Uterus (tissue), 3 donors: ENCODE measurements at regions not wholly inside any gene's neighbourhood (a gene's known extent, or its start where the extent isn't known, plus 50 kb on each side); places are given as distances from the start of the nearest gene placed in this dataset.

ENCODE experiments used
- DNase-seq, 2 donors: peaks; one replicate each; pipeline ENCODE4 v3.0.0-alpha.2; 2019 to 2020
- H3K27ac ChIP-seq, 2 donors: fragments of 200-600 bp; sonication (generic); 1 replicate in 1 of 2; 2 replicates in 1 of 2; pipeline ENCODE4 v1.5.1; 2016 to 2018
- H3K27me3 ChIP-seq, 2 donors: fragments of 200-600 bp; sonication (generic); one replicate each; pipeline ENCODE4 v1.5.1; 2018 to 2019; ENCODE audit warnings: control low read depth in 1 of 2
- H3K36me3 ChIP-seq, 2 donors: fragments of 200-600 bp; sonication (generic); one replicate each; pipeline ENCODE4 v1.5.1; 2019; ENCODE audit warnings: control low read depth in 1 of 2
- H3K4me1 ChIP-seq, 2 donors: fragments of 200-600 bp; sonication (generic); one replicate each; pipeline ENCODE4 v1.5.1; 2018 to 2019; ENCODE audit warnings: control low read depth in 1 of 2
- H3K4me3 ChIP-seq, 2 donors: fragments of 200-600 bp; sonication (generic); 1 replicate in 1 of 2; 2 replicates in 1 of 2; pipeline ENCODE4 v1.5.1; 2018 to 2019; ENCODE audit warnings: mild to moderate bottlenecking in 1 of 2
- H3K9me3 ChIP-seq, 2 donors: fragments of 200-600 bp; sonication (generic); one replicate each; pipeline ENCODE4 v1.5.1; 2019; ENCODE audit warnings: control low read depth in 1 of 2
- CTCF ChIP-seq, 4 experiments: fragments of 200-600 bp in 2 of 4; fragments of 450-650 bp in 2 of 4; sonication (generic) in 2 of 4; IDR thresholded peaks; one replicate each; pipeline ENCODE4 v1.5.1; 2016 to 2019; ENCODE audit warnings: antibody characterized with exemption in 4 of 4, mild to moderate bottlenecking in 2 of 4, moderate library complexity in 1 of 4
- POLR2A ChIP-seq, 2 donors: fragments of 450-650 bp; IDR thresholded peaks; one replicate each; pipeline ENCODE4 v1.6.1; 2016; ENCODE audit warnings: antibody characterized with exemption in 2 of 2, mild to moderate bottlenecking in 1 of 2, moderate library complexity in 1 of 2
- intact Hi-C: fragments of 100-400 bp; cut with DNase I; formaldehyde crosslinking; loops from one replicate; pipeline ENCODE4 v1.15.1; 2023; ENCODE audit warnings: low total_unique reads
- donor health status: DM: yes; HTN: yes; CAD: no.

- H3K27me3 ChIP-seq, result no peaks in the 10 kb centered on the region
- no peak overlapping the region for H3K27ac ChIP-seq
- intact Hi-C loops, result no loop called here
- DNase-seq, result no peak
- TF ChIP-seq CTCF (IDR thresholded peaks at IDR 0.05) (no peak), POLR2A (IDR thresholded peaks at IDR 0.05) (no peak)
- H3K36me3 ChIP-seq, result no peaks in the 10 kb centered on the region
- H3K4me3 ChIP-seq, result no peak overlapping the region
- H3K9me3 ChIP-seq, result no peaks in the 10 kb centered on the region
- no peaks in the 10 kb centered on the region for H3K4me1 ChIP-seq
Observed at GRCh38 chr10:28952523-28952922, 275.2 kb downstream of the BAMBI start.

- no peak for TF ChIP-seq CTCF (IDR thresholded peaks at IDR 0.05)
- Histone ChIP-seq H3K27me3 (no peaks in the 10 kb centered on the region), H3K27ac (no peak overlapping the region), H3K9me3 (no peaks in the 10 kb centered on the region), H3K4me1 (no peaks in the 10 kb centered on the region), H3K4me3 (no peak overlapping the region), H3K36me3 (no peaks in the 10 kb centered on the region)
- no peak for DNase-seq
- intact Hi-C loops, result no loop called here
Observed at GRCh38 chr10:28954211-28954610, 276.9 kb downstream of the BAMBI start.

GRCh38 chr10:28958468-28958867 lies 281.1 kb downstream of the BAMBI start:
- Histone ChIP-seq H3K4me1 (no peaks in the 10 kb centered on the region), H3K36me3 (no peaks in the 10 kb centered on the region), H3K9me3 (no peaks in the 10 kb centered on the region), H3K27me3 (no peaks in the 10 kb centered on the region), H3K27ac (no peak overlapping the region), H3K4me3 (no peak overlapping the region)
- intact Hi-C loops, result no loop called here
- DNase-seq, result no peak
- TF ChIP-seq POLR2A (IDR thresholded peaks at IDR 0.05) (no peak), CTCF (IDR thresholded peaks at IDR 0.05) (no peak)

- no peaks in the 10 kb centered on the region for H3K27me3 ChIP-seq
- H3K27ac ChIP-seq, result no peak overlapping the region
- H3K9me3 ChIP-seq, result no peaks in the 10 kb centered on the region
- no peak overlapping the region for H3K4me3 ChIP-seq
- no peaks in the 10 kb centered on the region for H3K4me1 ChIP-seq
- intact Hi-C loops, result no loop called here
- TF ChIP-seq CTCF (IDR thresholded peaks at IDR 0.05), result no peak
- no peak for TF ChIP-seq POLR2A (IDR thresholded peaks at IDR 0.05)
- no peak for DNase-seq
- H3K36me3 ChIP-seq, result no peaks in the 10 kb centered on the region
Observed at GRCh38 chr10:28959850-28960501, 282.7 kb downstream of the BAMBI start.

GRCh38 chr10:28962768-28963167 lies 285.4 kb downstream of the BAMBI start:
- Histone ChIP-seq H3K9me3 (no peaks in the 10 kb centered on the region), H3K4me1 (no peaks in the 10 kb centered on the region), H3K27me3 (no peaks in the 10 kb centered on the region)

More at GRCh38 chr10:28962768-28963167, 285.4 kb downstream of the BAMBI start:
- no peak for TF ChIP-seq POLR2A (IDR thresholded peaks at IDR 0.05)
- no peak for TF ChIP-seq CTCF (IDR thresholded peaks at IDR 0.05)
- Histone ChIP-seq H3K36me3 (no peaks in the 10 kb centered on the region), H3K4me3 (no peak overlapping the region), H3K27ac (no peak overlapping the region)
- no peak for DNase-seq
- intact Hi-C loops, result no loop called here
